Mesenteric fat pad (tissue), 1 donor: ENCODE measurements at regions not wholly inside any gene's neighbourhood (a gene's known extent, or its start where the extent isn't known, plus 50 kb on each side); places are given as distances from the start of the nearest gene placed in this dataset.

Experiments used
- DNase-seq: peaks from one replicate; pipeline ENCODE4 v3.0.0-alpha.2; 2020; ENCODE audit warnings: low spot score
- donor health status: DM: yes; HTN: yes; CAD: no.

DNA sequence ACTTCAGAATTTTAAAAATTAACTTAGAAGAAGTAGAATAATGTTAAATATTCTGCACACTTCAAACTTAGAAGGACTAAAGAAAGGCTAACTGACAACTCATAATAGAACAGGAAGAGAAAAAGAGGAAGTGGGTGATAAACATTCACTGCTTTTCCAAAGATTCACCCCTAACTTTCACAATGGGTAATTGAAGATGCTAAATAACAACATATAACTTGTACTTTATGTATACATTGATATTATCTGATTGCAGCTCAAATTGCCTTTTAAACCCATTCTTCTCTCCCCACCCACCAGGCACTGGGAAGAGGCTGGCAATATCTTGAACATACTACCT is 376.6 kb downstream of the EFNA5 start:
- no peak for DNase-seq

DNA sequence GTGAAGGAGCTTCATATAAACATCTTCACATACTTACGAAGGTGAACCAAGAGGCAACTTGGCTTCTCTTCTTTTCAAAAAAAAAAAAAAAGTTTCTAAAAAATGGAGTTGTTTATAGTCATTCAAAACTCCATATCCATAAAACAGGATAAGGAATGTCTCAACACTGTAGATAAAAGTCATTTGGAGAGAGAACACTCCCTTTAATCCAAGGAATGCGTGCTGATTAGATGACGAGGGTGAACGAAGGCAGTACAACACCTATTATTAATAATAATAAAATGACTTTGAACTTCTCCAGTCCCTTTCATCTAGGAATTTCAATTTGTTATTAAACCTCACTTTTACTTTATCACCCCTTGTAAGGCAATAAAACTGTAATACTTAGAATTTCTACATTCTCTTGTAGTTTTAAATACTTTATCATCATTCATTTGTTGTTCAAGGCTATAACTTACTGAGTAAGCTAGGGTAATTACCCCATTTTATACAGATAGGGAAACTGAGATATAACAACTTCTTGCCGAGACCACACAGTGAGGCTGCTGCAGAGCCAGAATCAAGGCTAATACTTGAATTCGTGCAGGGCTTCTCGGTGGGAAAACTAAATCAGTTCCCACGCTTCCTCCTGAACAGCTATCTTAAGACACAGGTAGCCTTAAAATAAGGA is 377.1 kb downstream of the EFNA5 start:
- DNase-seq: no peak

DNA sequence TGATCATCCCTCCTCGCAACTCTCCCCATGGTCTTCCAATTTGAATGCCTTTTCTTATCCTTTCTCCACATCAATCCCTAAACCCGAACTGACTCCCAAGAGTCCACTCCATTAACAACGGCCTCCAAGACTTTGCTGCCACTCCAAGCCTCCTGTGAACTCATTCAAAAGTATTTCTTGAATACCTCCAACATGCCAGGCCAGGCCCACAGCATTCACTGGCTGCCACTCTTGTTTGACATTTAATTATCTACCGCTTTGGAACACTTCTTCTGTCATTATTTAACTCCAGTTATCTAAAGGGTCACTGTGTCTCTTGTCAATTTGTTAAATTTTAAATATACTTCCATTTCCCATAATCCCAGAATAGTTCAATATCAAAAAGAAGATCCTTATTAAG is 378.9 kb downstream of the EFNA5 start:
- no peak for DNase-seq

- no peak for DNase-seq
These were observed 379.8 kb downstream of the EFNA5 start for GRCh38 chr5:107290780-107291398.

DNA sequence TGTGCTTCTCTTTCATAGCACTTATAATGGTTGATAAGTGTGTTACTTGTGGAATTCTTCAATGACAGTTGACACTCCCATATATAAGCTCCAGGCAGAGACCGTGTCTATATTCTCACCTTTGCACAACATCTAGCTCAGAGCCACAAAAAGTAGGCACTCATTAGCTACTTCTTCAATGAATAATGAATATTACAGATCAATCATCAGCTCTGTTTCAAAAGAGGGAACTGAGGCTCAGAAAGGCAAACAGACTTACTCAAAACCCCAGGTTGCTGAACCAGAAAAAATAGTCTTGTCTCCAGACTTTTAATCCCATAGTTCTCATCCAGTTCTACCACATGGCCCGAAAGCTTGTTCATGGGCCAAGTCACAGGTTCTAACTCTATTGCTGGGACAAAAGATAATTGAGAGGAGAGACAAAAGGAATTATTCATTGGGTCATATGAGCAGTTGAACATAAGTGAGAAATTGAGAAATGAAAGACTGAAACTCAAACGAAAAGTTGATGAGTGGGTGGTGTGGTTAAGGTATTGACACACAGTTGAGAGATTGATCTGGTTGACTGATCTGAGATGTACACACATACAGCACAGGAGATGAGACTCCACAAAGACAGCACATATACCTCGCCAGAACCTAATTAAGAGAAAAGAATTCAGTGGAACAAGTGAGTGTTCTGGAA is 381.6 kb downstream of the EFNA5 start:
- no peak for DNase-seq

GRCh38 chr5:107286447-107287098 is 384.2 kb downstream of the EFNA5 start:
- no peak for DNase-seq

GRCh38 chr5:107285772-107286171 is 385.0 kb downstream of the EFNA5 start:
- no peak for DNase-seq

DNA sequence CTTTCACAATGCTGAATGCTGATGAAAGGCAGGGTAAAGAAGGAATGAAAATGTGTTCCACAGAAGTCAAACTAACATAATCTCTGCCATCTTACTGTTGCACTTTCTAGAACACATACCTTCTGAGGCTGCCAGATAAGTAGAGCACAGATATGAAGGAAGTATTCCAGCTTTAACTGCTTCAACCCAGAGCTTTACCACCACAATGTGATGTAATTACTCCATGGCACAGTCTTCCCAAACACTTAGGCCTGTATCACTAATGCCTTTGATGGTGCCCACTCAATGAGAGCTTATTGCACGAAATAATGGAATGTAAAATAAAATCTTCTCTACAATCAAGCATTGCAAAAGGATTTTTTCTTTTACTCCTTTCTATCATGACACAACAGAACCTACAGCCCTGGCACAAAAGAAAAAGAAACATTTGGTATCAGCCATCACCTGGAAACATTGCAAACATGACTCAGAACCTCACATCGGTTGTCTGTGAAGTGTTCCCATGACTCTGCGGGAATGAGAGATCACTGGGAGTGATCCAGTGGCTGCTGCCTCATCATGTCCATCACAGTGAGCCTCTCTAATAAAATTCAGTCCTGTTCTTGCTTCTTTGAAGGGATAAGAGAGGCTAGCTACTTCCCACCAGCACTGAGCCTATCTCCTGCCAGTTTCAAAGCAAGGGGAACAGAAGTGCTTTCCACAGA is 385.8 kb downstream of the EFNA5 start:
- DNase-seq: no peak

DNA sequence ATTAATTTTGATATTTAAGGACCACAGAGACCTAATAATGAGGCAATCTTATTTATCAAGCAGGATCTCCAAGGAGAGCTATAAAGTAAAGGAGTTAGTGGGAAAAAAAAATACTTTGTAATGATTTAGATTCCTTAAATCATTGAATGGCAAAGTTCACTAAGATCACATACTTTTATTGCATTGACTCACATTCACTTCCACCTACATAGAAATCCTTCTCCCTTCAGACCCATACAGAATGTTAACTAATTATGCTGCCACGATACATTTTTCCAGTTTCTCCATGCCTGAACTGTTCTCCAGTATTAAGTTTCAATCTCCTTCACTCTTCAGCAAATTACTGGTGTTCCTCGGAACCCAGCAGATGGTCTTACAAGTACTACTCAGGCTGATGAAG is 388.7 kb downstream of the EFNA5 start:
- DNase-seq: no peak

DNA sequence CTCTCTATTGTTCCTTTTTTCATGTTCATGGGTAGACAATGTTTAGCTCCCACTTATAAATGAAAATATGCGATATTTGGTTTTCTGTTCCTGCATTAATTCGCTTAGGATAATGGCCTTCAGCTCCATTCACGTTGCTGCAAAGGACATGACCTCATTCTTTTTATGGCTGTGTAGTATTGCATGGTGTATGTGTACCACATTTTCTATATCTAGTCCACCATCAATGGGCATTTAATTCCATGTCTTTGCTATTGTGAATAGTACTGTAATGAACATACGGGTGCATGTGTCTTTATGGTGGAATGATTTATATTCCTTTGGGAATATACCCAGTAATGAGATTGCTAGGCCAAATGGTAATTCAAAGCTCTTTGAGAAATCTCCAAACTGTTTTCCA is 392.0 kb downstream of the EFNA5 start:
- no peak for DNase-seq

- DNase-seq: no peak
These were observed 393.1 kb downstream of the EFNA5 start for GRCh38 chr5:107277485-107278125.

DNA sequence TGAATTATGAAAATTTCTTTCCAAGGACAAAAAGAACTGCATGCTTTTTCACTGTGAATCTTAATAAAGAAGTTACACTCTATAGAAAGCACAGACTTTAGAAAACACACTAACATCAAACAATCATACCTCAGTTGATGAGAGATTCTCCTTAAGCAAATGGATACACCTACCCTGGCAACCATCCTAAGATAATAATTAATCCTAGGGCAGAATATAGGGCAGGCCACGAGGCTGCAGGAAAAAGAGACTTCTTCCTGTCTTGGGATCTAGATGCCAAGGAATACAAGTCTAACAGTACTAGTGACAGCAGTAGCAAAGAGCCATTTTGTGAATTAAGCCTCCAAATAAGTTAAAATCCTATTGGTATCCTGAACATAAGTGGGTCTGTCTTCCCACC is 395.4 kb downstream of the EFNA5 start:
- no peak for DNase-seq

- DNase-seq: no peak
These were observed 396.2 kb downstream of the EFNA5 start for GRCh38 chr5:107274571-107274970.

- DNase-seq: no peak
These were observed 397.8 kb downstream of the EFNA5 start for GRCh38 chr5:107272954-107273353.

DNA sequence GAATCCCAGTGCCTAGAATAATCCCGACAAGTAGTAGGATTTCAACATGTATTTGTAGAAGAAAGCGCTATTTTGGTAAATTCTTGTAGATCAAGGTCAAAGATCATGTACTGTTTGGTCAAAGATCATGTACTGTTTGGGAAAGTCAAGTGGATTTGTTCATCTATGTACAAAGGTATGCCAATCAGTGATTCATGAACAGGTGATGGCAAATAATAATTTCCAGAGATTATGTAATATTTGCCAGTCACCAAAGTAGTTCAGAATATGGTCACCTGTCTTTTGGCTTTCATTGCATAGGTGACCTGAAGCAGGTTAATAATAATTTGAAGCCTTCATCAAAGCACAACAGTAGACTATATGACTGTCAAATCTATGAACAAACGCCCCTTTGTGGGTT is 398.2 kb downstream of the EFNA5 start:
- no peak for DNase-seq

GRCh38 chr5:107271682-107272350 is 398.9 kb downstream of the EFNA5 start:
- DNase-seq: no peak

GRCh38 chr5:107270561-107270960 is 400.2 kb downstream of the EFNA5 start:
- no peak for DNase-seq

GRCh38 chr5:107269678-107270077 is 401.1 kb downstream of the EFNA5 start:
- DNase-seq: no peak

DNA sequence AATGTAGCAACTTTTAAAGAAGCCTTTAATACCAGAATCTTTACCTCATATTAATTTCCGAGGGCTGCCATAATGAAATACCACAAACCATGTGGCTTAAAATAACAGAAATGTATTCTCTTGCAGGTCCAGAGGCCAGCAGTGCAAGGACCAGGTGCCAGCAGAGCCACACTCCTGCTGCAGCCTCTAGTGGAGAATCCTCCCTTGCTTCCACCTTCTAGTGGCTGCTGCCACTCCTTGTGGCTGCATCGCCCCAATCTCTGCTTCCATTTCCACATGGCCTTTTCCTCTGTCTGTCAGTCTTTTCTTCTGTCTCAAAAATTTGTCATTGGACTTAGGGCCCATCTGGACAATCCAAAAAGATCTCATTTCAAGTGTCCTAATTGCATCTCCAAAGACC is 401.5 kb downstream of the EFNA5 start:
- DNase-seq: no peak

DNA sequence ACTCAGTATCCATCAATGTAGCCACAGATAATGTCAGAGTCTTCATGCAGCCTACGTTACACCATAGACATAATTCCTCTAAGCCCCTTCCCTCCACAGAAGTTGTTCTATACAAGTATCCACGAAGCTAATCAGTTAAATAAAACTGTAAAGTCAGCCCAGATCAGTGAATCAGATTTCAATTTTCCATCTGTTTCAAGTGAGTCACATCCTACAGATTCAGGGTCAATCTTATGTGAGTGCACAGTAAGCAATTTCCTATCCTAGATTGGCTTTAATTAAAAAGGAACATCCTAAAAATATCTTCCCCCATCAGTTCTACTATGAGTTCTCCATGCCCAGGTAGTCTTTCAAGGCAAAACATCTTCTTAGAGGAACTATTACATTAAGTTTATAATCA is 402.5 kb downstream of the EFNA5 start:
- no peak for DNase-seq

GRCh38 chr5:107266100-107266499 is 404.6 kb downstream of the EFNA5 start:
- DNase-seq: no peak
